NCI-H446 (cell line): ENCODE measurements at regions not wholly inside any gene's neighbourhood (a gene's known extent, or its start where the extent isn't known, plus 50 kb on each side); places are given as distances from the start of the nearest gene placed in this dataset.

Source experiments
- DNase-seq, 2 experiments: peaks; one replicate each; lab custom pipeline; 2025; lab: John Stamatoyannopoulos, UW

GRCh38 chr6:1153696-1154245, 158.1 kb upstream of the FOXQ1 start:
- no peak for DNase-seq

- DNase-seq = no peak
These were observed 165.4 kb upstream of the FOXQ1 start for GRCh38 chr6:1146500-1146899.

GRCh38 chr6:1145768-1146218, 166.1 kb upstream of the FOXQ1 start:
- no peak for DNase-seq

- no peak for DNase-seq
These were observed 166.8 kb upstream of the FOXQ1 start for GRCh38 chr6:1144842-1145767.

GRCh38 chr6:1143655-1144054, 168.2 kb upstream of the FOXQ1 start:
- no peak for DNase-seq

- no peak for DNase-seq
These were observed 172.6 kb upstream of the FOXQ1 start for GRCh38 chr6:1139155-1139890.

- DNase-seq = no peak
These were observed 174.0 kb upstream of the FOXQ1 start for GRCh38 chr6:1137849-1138248.

- DNase-seq = no peak
These were observed 175.1 kb upstream of the FOXQ1 start for GRCh38 chr6:1136827-1137226.

- peak; percentile 71 to 74 for DNase-seq
These were observed 175.5 kb upstream of the FOXQ1 start for GRCh38 chr6:1136415-1136774.

GRCh38 chr6:1135726-1136414, 176.0 kb upstream of the FOXQ1 start:
- DNase-seq = no peak

GRCh38 chr6:1131285-1132079, 180.4 kb upstream of the FOXQ1 start:
- DNase-seq = no peak

- DNase-seq = no peak
These were observed 181.2 kb upstream of the FOXQ1 start for GRCh38 chr6:1130709-1131108.

GRCh38 chr6:1129131-1129530, 182.8 kb upstream of the FOXQ1 start:
- no peak for DNase-seq

GRCh38 chr6:1127597-1128288, 184.2 kb upstream of the FOXQ1 start:
- DNase-seq = no peak

GRCh38 chr6:1127129-1127528, 184.8 kb upstream of the FOXQ1 start:
- no peak for DNase-seq

- no peak for DNase-seq
These were observed 185.9 kb upstream of the FOXQ1 start for GRCh38 chr6:1126036-1126435.

- DNase-seq = no peak
These were observed 186.6 kb upstream of the FOXQ1 start for GRCh38 chr6:1125297-1125696.

- no peak for DNase-seq
These were observed 187.0 kb upstream of the FOXQ1 start for GRCh38 chr6:1124885-1125284.

- no peak for DNase-seq
These were observed 188.2 kb upstream of the FOXQ1 start for GRCh38 chr6:1123386-1124375.

- no peak for DNase-seq
These were observed 189.8 kb upstream of the FOXQ1 start for GRCh38 chr6:1122083-1122482.
